GM19043 (cell line): ENCODE measurements at regions not wholly inside any gene's neighbourhood (a gene's known extent, or its start where the extent isn't known, plus 50 kb on each side); places are given as distances from the start of the nearest gene placed in this dataset.

Experiments used
- ATAC-seq: cut with Tn5 transposase; IDR thresholded peaks from one replicate; pipeline ENCODE4 v1.9.1; 2021; ENCODE audit warnings: low read depth; ENCODE audit not compliant: unreplicated experiment

GRCh38 chr16:79923431-79923830 is 322.9 kb upstream of the MAF start:
- ATAC-seq: no peak

- ATAC-seq: no peak
These were observed 320.1 kb upstream of the MAF start for GRCh38 chr16:79920685-79921084.

- ATAC-seq: no peak
These were observed 318.4 kb upstream of the MAF start for GRCh38 chr16:79918916-79919315.

- no peak for ATAC-seq
These were observed 315.2 kb upstream of the MAF start for GRCh38 chr16:79915761-79916160.

- ATAC-seq: no peak
These were observed 314.6 kb upstream of the MAF start for GRCh38 chr16:79914961-79915720.

DNA sequence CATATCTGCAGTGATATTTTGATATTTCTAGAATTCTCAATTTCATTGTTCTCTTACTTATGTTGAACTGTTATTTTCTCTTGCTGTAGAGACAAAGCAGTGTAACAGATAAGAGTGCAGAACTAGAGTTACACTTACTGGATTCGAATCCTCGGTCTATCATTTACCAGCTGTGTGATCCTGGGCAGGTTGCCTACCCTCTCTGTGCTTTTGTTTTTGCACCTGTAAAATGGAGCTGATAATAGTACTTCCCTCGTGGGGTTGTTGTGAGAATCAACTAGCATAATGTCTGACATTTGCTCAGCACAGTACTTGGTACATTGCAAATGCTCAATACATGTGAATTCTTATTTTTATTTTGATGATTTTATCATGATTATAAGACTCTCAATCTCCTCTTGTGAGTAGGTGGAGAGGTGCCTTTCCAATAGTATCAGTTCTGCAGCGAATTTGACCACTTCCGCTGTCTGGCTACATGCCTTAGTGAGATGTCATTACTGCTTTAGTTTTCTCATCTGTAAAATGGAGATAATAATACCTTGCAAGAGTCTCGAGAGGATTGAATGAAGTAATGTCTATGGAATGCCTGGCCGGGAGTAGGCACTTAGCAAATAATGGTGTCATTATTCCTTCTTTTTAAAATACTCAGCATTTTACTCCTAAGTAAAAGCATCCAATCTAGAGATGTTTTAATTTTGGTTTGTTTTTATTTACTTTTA is 312.2 kb upstream of the MAF start:
- ATAC-seq: no peak

DNA sequence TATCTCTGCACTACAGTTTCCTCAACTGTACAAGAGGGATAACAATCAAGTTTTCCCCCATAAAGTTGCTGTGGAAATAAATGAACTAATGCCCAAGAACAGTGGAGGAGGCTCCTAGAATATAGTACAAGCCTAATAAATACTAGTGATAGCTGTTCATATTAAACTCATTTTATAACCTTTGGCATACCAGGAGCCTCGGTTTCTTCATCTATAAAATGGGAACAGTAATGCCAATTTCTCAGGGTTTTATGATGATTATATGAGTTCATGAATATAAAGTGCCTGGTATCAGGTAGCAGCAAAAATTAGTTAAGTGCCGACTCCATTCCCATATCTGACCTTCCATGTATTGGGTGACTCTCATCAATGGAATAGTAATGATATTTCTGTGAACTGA is 311.1 kb upstream of the MAF start:
- ATAC-seq: no peak

DNA sequence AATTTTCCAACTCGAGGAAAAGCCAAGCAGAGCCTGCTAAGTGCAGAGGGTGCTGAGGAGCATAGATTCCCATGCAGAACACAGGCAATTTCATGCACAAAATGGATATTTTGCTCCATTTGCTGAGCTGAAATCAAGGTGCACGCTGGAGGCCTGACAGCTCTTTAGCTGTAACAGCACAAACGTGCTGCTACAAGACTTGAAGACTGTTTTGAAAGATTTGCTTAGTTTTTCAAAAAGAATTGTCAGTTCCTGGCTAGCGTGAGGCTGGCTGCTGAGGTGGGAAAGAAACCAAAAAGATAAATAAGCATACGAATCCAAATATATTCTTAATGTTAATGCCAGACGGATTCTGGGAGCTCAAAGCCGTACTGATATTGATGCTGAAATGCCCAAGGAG is 309.0 kb upstream of the MAF start:
- no peak for ATAC-seq

DNA sequence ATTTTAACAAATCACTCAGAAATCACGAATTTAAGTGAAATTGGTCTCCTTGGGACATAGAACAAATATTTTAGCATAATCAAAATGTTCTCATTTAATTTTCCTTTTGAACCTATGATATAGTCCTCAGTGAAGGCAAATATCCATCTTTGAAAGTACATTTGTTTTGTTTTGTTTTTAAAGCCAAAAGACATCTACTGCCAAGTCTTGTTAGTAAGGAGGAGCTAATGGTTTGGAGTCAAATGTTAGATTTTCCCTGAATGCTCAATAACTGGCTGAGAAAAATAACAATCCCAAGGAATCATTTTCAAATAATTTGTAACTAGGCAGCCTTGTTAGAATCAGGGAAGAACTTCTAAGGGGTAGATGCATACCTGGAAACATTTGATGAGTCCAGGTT is 302.9 kb upstream of the MAF start:
- ATAC-seq: no peak

DNA sequence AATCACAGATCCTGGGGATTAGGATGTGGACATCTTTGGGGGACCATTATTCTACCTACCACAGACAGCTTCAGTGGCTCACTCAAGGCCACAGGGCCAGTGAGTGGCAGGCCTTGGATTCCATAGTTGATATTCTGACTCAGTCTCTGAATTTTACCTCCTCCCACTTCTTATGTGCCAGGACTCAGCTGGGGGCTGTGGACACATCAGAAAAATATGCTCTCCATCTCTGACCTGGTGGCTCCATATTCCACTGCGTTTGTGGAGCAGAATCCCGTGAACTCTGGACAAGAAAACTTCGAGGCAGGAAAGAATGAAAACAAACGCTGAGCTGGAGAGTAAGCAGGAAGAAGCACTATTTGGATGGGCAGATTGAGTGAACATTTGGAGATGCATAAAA is 301.8 kb upstream of the MAF start:
- no peak for ATAC-seq

GRCh38 chr16:79901522-79901921 is 301.0 kb upstream of the MAF start:
- ATAC-seq: no peak

- ATAC-seq: no peak
These were observed 299.2 kb upstream of the MAF start for GRCh38 chr16:79899716-79900115.

- ATAC-seq: no peak
These were observed 298.8 kb upstream of the MAF start for GRCh38 chr16:79899316-79899715.

DNA sequence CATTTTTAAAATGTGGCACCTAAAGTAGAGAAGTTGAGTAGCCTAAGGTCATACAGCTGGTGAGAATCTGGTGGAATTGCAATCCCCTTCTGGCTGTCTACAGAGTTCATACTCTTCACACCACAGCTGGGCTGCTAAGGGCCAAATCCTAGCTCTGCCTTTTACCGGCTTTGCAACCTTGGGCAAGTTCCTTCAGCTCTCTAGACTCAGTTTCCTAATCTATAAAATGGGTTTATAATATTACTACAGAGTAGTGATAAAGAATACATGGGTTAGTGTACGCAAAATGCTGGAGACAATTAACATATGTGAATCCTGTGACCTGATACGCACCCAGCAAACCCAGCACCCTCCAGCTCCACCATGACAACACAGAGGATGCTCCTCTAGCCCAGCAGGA is 298.2 kb upstream of the MAF start:
- ATAC-seq: no peak

DNA sequence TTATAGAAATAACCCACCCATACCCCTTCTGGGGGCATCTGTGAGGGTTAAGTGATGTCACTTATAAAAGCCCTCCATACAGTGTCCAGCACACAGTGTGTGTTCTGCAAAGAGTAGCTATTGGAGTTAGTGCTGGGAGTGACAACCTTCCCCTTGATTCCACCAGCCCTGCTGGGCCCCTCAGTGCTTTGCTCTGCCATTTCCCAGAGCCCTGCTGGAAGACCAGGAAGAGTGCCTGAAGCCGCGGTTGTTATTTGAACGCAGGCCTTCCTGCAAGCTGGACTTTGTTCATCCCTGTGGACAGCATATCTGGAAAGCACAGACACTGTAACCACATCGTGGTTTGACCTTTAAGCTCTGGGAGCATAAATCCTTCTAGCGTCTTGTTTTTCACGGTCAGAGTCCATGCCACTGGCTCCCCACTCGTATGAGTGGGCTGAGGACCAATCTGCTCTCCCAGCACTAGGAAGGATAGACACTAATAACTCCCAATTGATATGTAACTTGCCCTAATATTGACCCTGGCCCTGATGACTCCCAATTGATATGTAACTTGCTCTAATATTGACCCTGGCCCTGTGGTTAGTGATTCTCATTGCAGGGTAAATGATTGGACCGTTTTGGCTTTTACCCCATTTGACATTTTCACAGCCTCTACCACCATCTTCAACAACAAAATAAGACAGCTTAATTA is 297.1 kb upstream of the MAF start:
- ATAC-seq: no peak

DNA sequence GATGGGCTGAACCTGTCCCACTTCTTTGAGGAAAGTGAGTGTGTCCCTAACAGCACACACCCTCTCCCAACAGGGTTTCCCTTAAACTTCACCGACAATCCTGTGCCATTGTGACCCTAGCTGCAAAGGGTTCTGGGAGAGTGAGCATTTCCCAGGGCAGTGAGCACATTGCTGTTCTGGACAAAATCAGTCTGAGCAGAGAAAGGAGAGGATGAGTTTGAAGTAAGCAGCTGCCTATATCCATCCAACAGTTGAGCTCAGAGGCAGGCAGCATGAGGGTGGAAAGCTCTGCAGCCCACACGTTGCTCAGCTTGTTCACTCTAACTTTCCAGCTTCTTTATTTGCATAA is 296.5 kb upstream of the MAF start:
- ATAC-seq: no peak

DNA sequence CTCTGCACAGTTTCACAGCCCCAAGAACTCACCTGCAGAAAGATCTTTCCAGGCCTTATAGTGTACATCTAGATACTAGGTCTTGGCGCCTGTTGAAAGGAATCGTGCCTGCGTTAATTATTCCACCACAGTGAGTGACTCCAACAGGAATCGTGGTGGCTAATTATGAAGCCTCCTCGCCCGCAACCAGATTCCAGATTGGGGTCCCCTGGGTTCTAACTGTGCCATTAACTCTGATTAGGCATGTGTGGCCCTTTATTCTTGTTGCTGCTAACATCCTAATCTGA is 295.3 kb upstream of the MAF start:
- ATAC-seq: no peak

GRCh38 chr16:79895053-79895916 is 294.7 kb upstream of the MAF start:
- no peak for ATAC-seq

DNA sequence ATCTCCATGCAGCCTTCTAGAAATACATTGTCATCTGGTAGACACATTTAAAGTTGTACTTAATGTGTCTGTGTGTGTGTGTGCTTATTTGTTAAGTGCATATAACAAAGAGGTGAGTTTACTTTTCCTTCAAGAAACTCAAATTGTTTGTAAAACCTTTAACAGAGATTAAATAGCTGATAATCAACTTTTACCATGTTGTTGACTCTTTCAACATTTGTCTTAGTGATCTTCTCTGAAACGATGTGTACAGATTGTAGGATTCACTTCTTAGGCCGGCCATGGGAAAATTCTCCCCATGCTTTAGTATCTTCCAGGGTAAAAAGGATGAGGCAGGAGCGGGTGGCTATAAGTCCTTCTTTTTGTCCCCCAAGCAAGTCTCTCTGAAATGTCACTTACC is 292.9 kb upstream of the MAF start:
- ATAC-seq: no peak

- ATAC-seq: no peak
These were observed 291.7 kb upstream of the MAF start for GRCh38 chr16:79892278-79892677.

DNA sequence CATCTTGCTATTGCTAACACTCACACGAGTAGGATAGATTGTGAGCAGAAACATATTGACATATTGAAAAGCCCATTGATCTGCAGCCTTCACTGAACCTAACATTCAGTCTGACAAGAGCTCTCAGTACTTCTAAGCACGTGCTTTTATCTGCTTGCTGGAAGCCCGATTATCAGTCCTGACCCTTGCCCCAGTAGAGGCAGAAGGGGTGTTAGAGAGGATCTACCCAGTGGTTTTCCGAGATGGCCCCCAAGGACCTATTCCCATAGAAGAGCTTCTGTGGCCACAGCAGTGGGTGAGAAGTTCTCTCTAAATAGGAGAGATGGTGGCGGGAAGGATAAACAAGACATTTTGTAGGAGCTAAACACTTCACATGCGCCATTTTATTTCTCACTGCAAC is 290.9 kb upstream of the MAF start:
- ATAC-seq: no peak
